ENCODE measurements at regions not wholly inside any gene's neighbourhood (a gene's known extent, or its start where the extent isn't known, plus 50 kb on each side); places are given as distances from the start of the nearest gene placed in this dataset.
A peak's percentile ranks its signal among the peaks of the same experiment; 100 is the strongest.
"Not testable (repeated sequence)": the region's sequence is repeated elsewhere in the genome, so short reads cannot be mapped to it uniquely, and the experiment has no call there.

DNA sequence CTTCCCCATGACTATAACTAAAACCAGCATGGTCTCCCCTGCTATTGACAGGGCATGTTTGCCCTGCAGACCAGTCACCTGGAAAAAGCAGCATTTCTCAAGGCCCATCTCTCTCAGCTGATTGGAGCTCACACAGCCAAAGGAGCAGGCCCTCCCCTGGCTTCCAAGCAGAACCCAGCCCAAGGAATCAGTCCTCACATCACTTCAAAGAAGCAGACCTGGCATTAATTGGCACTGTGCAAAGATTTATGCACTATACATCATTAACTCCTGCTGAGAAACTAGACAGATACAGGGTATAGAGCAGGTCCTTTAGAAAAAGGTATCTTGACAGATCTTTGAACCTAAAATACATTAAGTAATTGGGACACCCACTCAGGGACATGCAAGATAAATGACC lies 323.8 kb upstream of the PPP2R3A start:
- H3K4me3 ChIP-seq (ENCODE audit: insufficient read depth, low read depth, low read length) = no peak overlapping the region
- no peaks in the 10 kb centered on the region for H3K27me3 ChIP-seq (ENCODE audit: control insufficient read depth, insufficient read depth, low read length)
- no peak for DNase-seq
- H3K36me3 ChIP-seq (replicated peaks; ENCODE audit: control insufficient read depth, insufficient read depth, low read length) = no peaks in the 10 kb centered on the region

DNA sequence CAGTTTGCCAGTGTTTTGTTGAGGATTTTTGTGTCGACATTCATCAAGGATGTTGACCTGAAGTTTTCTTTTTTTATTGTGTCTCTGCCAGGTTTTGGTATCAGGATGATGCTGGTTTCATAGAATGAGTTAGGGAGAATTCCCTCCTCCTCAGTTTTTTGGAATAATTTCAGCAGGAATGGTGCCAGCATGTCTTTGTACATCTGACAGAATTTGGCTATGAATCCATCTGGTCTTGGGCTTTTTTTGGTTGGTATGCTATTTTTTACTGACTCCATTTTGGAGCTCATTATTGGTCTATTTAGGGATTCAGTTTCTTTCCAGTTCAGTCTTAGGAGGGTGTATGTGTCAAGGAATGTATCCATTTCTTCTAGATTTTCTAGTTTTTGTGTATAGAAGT lies 320.0 kb upstream of the PPP2R3A start:
- H3K36me3 ChIP-seq (replicated peaks; ENCODE audit: control insufficient read depth, insufficient read depth, low read length) = no peaks in the 10 kb centered on the region
- no peak overlapping the region for H3K4me3 ChIP-seq (ENCODE audit: insufficient read depth, low read depth, low read length)
- no peaks in the 10 kb centered on the region for H3K27me3 ChIP-seq (ENCODE audit: control insufficient read depth, insufficient read depth, low read length)
- DNase-seq = no peak

DNA sequence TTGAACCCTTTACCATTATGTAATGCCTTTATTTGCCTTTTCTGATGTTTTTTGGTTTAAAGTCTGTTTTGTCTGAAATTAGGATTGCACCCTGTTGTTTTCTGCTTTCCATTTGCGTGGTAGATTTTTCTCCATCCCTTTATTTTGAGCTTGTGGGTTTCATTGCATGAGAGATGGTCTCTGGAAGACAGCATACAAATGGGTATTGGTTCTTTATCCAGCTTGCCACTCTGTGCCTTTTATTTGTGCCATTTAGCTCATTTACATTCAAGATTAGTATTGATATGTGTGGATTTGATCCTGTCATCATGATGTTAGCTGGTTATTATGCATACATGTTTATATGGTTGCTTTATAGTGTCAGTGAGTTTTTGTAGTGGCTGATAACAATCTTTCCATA lies 318.7 kb upstream of the PPP2R3A start:
- Histone ChIP-seq H3K4me3 (ENCODE audit: insufficient read depth, low read depth, low read length) (no peak overlapping the region), H3K36me3 (replicated peaks; ENCODE audit: control insufficient read depth, insufficient read depth, low read length) (no peaks in the 10 kb centered on the region), H3K27me3 (ENCODE audit: control insufficient read depth, insufficient read depth, low read length) (no peaks in the 10 kb centered on the region)
- no peak for DNase-seq

DNA sequence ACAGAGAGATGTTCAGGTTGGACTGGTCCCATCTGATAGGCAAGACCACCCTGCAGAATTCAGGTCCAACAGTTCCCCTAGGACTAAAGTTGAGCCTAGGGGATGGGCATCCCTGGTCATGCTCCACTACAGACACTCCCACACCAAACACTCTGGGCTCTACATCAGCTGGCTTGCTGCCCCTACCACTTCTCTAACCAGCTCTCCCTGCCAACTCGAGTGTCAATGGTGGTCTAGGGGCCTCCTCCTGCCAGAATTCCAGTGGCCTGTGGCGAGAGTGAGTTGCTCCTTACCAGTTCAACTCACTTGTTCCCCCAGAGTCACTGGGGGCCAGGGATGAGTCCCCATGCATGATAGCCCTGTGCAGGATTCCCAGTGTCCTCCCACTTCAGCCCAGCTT lies 316.2 kb upstream of the PPP2R3A start:
- Histone ChIP-seq H3K4me3 (ENCODE audit: insufficient read depth, low read depth, low read length) (no peak overlapping the region), H3K36me3 (replicated peaks; ENCODE audit: control insufficient read depth, insufficient read depth, low read length) (no peaks in the 10 kb centered on the region), H3K27me3 (ENCODE audit: control insufficient read depth, insufficient read depth, low read length) (no peaks in the 10 kb centered on the region)
- no peak for DNase-seq

DNA sequence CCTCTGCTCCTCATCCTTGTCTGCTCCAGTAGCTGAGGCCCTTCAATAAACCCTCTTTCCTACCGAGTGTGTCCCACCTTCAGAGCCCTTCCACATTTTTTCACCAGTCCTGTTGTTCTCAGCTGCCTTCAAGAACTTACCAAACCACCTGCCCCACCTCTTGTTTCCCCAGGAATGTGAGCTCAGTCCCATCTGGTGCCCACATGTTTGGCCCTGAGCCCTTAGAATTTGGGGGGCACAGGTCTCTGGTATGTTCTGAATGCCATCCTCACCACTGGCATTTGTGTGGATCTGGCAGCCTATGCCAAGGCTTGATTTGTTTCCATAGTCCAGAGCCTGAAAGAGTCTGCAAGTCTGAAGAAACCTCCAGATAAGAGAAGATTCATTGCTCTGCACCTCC lies 315.2 kb upstream of the PPP2R3A start:
- H3K27me3 ChIP-seq (ENCODE audit: control insufficient read depth, insufficient read depth, low read length) = no peaks in the 10 kb centered on the region
- no peak for DNase-seq
- no peaks in the 10 kb centered on the region for H3K36me3 ChIP-seq (replicated peaks; ENCODE audit: control insufficient read depth, insufficient read depth, low read length)
- no peak overlapping the region for H3K4me3 ChIP-seq (ENCODE audit: insufficient read depth, low read depth, low read length)

DNA sequence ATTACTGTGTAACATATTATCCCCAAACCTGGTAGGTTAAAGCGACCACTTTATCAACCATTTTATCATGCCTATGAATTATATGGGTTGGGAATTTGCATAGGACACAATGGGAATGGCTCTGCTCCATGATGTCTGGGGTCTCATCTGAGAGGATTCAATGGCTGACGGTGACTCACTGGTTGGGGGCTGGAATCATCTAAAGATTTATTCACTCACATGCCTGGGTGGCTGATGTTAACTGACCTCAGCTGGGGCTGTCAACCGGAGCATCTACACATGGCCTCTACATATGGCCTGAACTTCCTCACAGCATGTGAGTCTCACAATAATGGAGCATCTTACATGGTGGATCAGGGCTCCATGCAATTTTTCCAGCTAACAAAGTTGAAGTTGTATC lies 313.1 kb upstream of the PPP2R3A start:
- Histone ChIP-seq H3K4me3 (ENCODE audit: insufficient read depth, low read depth, low read length) (no peak overlapping the region), H3K27me3 (ENCODE audit: control insufficient read depth, insufficient read depth, low read length) (no peaks in the 10 kb centered on the region), H3K36me3 (replicated peaks; ENCODE audit: control insufficient read depth, insufficient read depth, low read length) (no peaks in the 10 kb centered on the region)
- no peak for DNase-seq

DNA sequence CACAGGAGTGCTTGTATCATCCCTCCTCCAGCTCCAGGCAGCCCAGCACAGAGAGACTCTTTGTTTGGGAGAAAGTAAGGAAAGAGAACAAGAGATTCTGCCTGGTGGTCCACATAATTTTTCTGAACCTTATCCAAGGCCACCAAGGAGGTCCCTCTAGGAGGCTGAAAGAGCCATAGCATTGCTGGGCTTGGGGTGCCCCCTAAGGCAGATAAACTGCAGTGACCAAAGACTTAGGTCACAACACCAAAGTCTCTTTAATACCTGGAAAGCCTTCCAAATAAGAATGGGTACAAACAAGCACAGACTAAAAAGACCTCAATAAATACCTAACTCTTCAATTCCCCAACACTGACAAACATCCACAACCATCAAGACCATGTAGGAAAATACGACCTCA lies 310.2 kb upstream of the PPP2R3A start:
- no peak overlapping the region for H3K4me3 ChIP-seq (ENCODE audit: insufficient read depth, low read depth, low read length)
- DNase-seq = no peak
- H3K27me3 ChIP-seq (ENCODE audit: control insufficient read depth, insufficient read depth, low read length) = no peaks in the 10 kb centered on the region
- no peaks in the 10 kb centered on the region for H3K36me3 ChIP-seq (replicated peaks; ENCODE audit: control insufficient read depth, insufficient read depth, low read length)

DNA sequence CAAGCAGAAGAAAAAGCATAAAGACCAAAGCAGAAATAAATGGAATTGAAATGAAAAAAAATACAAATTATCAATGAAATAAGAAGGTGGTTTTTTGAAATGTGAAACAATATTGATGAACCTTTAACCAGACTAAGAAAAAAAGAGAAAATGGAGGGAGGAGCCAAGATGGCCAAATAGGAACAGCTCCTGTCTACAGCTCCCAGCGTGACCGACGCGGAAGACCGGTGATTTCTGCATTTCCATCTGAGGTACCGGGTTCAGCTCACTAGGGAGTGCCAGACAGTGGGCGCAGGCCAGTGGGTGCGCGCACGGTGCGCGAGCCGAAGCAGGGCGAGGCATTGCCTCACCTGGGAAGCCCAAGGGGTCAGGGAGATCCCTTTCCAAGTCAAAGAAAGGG lies 307.1 kb upstream of the PPP2R3A start:
- H3K36me3 ChIP-seq (replicated peaks; ENCODE audit: control insufficient read depth, insufficient read depth, low read length); H3K27me3 ChIP-seq (ENCODE audit: control insufficient read depth, insufficient read depth, low read length); DNase-seq: not testable (repeated sequence)
- H3K4me3 ChIP-seq (ENCODE audit: insufficient read depth, low read depth, low read length) = peak overlapping the region; percentile 35

DNA sequence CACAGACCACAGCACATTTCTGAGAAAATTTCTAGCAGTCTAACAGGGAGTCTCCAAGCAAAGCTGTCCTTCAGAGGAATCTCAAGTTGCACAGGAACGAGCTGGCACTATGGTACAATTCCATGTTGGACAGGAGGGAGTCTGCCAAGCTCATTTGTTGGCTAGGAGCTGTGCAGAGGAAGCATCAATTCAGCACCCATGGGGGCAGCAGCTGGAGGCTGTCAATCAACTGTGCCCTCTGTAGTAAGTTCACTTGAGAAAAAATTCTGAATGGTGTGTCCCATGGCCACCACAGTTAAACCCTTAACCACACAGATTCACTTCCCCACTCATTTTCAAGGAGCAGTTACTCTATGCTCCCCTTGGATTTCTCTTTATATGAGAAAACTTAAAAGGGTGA lies 298.5 kb upstream of the PPP2R3A start:
- Histone ChIP-seq H3K36me3 (replicated peaks; ENCODE audit: control insufficient read depth, insufficient read depth, low read length) (no peaks in the 10 kb centered on the region), H3K4me3 (ENCODE audit: insufficient read depth, low read depth, low read length) (no peak overlapping the region), H3K27me3 (ENCODE audit: control insufficient read depth, insufficient read depth, low read length) (no peaks in the 10 kb centered on the region)
- DNase-seq = no peak

DNA sequence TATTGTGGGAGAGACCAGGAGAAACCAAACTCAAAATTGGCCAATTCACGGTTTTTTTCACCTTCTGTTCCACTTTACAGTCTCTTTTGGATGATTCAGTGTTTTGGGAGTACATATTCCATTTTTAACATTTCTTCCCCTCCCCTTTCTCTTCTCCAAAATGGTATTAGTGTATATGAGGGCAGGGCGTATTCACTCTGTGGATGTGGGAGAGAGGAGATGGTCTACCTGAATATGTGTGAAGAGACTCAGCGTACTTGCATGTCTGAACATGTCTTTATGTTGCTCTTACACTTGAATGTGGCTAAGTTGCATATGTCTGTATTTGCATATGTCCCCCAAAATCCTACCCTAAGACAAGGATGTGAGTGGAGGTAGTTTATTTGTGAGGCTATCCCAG lies 291.0 kb upstream of the PPP2R3A start:
- DNase-seq = no peak
- Histone ChIP-seq H3K27me3 (ENCODE audit: control insufficient read depth, insufficient read depth, low read length) (no peaks in the 10 kb centered on the region), H3K4me3 (ENCODE audit: insufficient read depth, low read depth, low read length) (no peak overlapping the region), H3K36me3 (replicated peaks; ENCODE audit: control insufficient read depth, insufficient read depth, low read length) (no peaks in the 10 kb centered on the region)

DNA sequence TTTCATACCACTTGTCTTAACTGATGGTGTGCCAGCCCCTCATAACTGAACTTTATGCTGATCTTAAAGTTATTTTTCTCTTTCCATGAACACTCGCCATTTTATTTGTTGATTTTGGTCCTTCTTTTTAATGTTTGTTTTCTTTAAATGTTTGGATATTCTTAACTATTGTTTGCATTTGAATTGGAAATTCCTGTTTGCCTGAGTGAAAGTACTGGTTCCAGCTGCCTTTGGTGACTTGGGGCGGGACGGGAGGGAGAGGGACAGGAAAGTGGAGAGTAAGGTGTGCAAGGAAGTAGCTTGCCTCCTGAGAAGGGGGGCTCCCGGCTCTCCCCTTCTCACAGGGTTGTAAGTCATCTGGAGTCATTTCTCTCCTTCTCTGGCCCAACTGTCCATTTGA lies 287.1 kb upstream of the PPP2R3A start:
- Histone ChIP-seq H3K36me3 (replicated peaks; ENCODE audit: control insufficient read depth, insufficient read depth, low read length) (no peaks in the 10 kb centered on the region), H3K4me3 (ENCODE audit: insufficient read depth, low read depth, low read length) (no peak overlapping the region), H3K27me3 (ENCODE audit: control insufficient read depth, insufficient read depth, low read length) (no peaks in the 10 kb centered on the region)
- DNase-seq = no peak

DNA sequence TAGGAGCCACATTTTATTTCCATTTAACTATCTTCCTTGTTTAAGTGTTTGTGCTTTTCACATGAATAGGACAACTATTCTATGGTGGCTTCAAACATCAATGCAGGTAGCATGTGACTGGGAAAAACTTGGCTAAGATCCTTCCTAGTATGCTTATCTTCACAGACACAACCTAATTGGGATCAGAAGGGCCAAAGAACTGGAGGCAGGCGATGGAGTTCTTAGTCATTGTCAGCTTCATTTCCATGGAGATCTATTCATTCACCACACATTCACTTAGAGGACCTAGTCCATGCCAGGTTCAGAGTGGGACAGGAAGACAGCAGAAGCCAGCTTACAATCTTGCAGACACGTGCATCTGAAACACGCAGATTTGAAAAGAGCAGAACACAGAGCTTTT lies 277.5 kb upstream of the PPP2R3A start:
- Histone ChIP-seq H3K36me3 (replicated peaks; ENCODE audit: control insufficient read depth, insufficient read depth, low read length) (no peaks in the 10 kb centered on the region), H3K27me3 (ENCODE audit: control insufficient read depth, insufficient read depth, low read length) (no peaks in the 10 kb centered on the region), H3K4me3 (ENCODE audit: insufficient read depth, low read depth, low read length) (no peak overlapping the region)
- DNase-seq = no peak

DNA sequence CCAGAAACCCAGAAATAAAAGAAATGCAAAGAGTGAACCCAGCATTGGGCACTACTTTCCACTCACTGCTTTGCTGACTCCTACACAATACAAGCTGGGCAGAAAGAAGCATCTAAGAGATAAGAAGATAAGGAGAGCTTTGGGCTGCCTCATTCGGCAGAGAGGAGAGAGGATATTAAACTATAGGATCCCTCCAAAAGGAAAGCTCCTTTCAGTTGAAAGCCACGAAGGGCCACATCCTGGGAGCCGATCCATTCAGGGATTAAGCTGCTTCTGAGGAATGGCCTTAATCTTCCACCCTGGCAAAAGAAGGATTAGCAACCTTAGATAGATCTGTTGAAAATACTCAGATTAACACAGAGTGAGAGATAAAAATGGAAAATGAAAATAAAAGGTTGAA lies 274.9 kb upstream of the PPP2R3A start:
- Histone ChIP-seq H3K27me3 (ENCODE audit: control insufficient read depth, insufficient read depth, low read length) (no peaks in the 10 kb centered on the region), H3K36me3 (replicated peaks; ENCODE audit: control insufficient read depth, insufficient read depth, low read length) (no peaks in the 10 kb centered on the region), H3K4me3 (ENCODE audit: insufficient read depth, low read depth, low read length) (no peak overlapping the region)
- no peak for DNase-seq

DNA sequence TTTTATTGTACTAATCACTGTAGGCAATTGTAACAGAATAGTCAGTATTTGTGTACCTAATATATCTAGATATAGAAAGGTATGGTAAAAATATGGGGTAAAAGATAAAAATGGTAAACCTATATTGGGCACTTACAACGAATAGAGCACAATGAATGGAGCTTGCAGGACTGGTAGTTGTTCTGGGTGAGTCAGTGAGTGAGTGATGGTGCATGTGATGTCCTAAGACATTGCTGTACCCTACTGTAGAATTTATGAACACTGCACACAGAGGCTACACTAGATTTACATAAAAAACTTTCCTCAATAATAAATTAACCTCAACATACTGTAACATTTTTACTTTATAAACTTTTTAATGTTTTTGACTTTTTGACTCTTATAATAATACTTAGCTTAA lies 274.3 kb upstream of the PPP2R3A start:
- DNase-seq = no peak
- no peaks in the 10 kb centered on the region for H3K36me3 ChIP-seq (replicated peaks; ENCODE audit: control insufficient read depth, insufficient read depth, low read length)
- no peak overlapping the region for H3K4me3 ChIP-seq (ENCODE audit: insufficient read depth, low read depth, low read length)
- H3K27me3 ChIP-seq (ENCODE audit: control insufficient read depth, insufficient read depth, low read length) = no peaks in the 10 kb centered on the region

DNA sequence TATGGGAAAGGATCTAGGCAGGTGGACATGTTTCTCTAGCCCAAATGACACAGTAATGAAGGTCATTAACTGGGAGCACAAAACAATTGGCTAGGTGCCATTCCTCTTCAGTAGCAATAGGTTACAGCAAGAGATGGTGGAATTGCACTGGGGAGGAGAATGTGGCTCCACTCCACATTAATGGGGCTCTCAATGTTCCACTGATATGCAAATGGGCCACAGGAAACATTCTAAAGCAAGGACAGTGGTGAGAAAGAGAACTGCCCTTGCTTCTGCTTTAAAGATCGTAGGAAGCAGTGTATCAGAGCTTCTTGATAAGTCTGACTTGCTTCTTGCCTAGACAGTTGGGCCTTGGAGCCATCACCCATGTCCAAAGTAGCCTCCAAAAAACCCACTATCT lies 271.4 kb upstream of the PPP2R3A start:
- Histone ChIP-seq H3K27me3 (ENCODE audit: control insufficient read depth, insufficient read depth, low read length) (no peaks in the 10 kb centered on the region), H3K4me3 (ENCODE audit: insufficient read depth, low read depth, low read length) (no peak overlapping the region)

DNA sequence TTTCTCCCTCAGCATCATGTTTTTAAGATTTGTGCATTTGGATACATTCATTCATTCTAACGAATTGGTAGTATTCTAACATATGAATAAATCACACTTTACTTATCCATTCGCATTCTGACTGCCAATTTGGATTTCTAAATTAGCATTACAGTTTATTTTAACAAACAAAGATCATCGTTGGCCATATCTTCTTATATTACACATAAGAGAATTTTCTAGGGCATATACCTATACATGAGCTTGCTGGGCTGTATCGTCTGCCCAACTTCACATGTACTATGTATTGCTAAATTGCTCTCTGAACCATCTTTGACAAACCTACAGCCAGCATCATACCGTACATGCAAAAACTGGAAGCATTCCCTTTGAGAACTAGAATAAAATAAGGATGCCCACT lies 265.8 kb upstream of the PPP2R3A start:
- Histone ChIP-seq H3K4me3 (ENCODE audit: insufficient read depth, low read depth, low read length) (no peak overlapping the region), H3K27me3 (ENCODE audit: control insufficient read depth, insufficient read depth, low read length) (no peaks in the 10 kb centered on the region), H3K36me3 (replicated peaks; ENCODE audit: control insufficient read depth, insufficient read depth, low read length) (no peaks in the 10 kb centered on the region)
- no peak for DNase-seq

More for the DNA sequence above, 271.4 kb upstream of the PPP2R3A start:
- H3K36me3 ChIP-seq (replicated peaks; ENCODE audit: control insufficient read depth, insufficient read depth, low read length) = no peaks in the 10 kb centered on the region
- no peak for DNase-seq
